HG03025 (cell line): ENCODE measurements at regions not wholly inside any gene's neighbourhood (a gene's known extent, or its start where the extent isn't known, plus 50 kb on each side); places are given as distances from the start of the nearest gene placed in this dataset.
A peak's percentile ranks its signal among the peaks of the same experiment; 100 is the strongest.
"Not testable (repeated sequence)": the region's sequence is repeated elsewhere in the genome, so short reads cannot be mapped to it uniquely, and the experiment has no call there.

Experiments used
- ATAC-seq: cut with Tn5 transposase; IDR thresholded peaks from one replicate; pipeline ENCODE4 v1.9.1; 2021; ENCODE audit warnings: mild to moderate bottlenecking, moderate library complexity; ENCODE audit not compliant: unreplicated experiment, low FRiP score

- not testable (repeated sequence) for ATAC-seq
These were observed 385.3 kb downstream of the AMY1C start for GRCh38 chr1:104135036-104135435.

- ATAC-seq = no peak
These were observed 386.9 kb downstream of the AMY1C start for GRCh38 chr1:104136621-104137020.

GRCh38 chr1:104156738-104157137, 407.0 kb downstream of the AMY1C start:
- no peak for ATAC-seq

GRCh38 chr1:104163912-104164476, 414.3 kb downstream of the AMY1C start:
- no peak for ATAC-seq

GRCh38 chr1:104172243-104172681, 422.6 kb downstream of the AMY1C start:
- ATAC-seq = no peak

DNA sequence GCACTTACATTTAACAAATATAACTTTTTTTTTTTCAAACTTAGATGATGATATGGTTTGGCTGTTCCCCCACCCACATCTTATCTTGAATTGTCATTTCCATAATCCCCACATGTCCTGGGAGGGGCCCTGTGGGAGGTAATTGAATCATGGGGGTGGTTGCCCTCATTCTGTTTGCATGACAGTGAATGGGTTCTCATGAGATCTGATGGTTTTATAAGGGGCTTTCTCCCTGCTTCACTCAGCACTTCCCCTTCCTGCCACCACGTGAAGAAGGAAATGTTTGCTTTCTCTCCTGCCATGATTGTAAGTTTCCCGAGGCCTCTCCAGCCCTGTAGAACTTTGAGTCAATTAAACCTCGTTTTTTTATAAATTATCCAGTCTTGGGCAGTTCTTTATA, 432.6 kb downstream of the AMY1C start:
- no peak for ATAC-seq

DNA sequence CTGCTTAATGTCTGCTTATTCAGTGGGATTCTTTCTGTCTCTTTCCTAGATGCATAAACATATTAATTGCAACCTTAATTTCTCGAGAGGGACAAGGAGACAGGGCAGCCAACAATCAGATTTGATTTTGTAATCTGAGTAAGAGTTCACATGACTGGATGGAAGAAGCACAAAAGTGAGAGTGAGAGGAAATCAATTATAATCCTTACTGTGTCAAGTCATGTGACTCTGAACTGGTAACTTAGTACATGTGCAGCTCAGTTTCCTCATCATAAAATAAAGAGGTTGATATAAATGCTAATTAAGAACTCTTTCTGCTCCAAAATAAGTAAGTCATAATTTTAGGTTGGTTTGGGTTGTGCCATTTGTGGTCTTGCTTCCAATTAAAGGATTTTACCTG, 439.5 kb downstream of the AMY1C start:
- ATAC-seq = no peak

DNA sequence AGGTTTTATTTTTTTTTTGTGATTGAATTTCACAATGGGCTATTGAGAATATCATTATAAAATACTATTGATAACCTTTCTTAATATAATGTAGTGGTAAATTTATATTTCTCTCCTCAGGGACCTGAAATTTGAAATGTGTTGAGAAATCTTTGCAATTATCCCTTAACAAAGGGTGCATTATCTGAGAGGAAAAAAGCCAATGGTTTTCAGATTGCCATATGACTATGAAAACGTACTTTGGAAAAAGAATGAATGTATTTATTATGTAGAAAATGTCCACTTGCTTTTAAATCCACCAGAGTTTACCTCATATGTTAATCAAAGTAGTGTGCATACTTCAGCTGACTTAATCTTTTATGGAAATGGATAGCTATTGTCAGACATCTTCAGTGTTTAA, 441.1 kb downstream of the AMY1C start:
- ATAC-seq = no peak

DNA sequence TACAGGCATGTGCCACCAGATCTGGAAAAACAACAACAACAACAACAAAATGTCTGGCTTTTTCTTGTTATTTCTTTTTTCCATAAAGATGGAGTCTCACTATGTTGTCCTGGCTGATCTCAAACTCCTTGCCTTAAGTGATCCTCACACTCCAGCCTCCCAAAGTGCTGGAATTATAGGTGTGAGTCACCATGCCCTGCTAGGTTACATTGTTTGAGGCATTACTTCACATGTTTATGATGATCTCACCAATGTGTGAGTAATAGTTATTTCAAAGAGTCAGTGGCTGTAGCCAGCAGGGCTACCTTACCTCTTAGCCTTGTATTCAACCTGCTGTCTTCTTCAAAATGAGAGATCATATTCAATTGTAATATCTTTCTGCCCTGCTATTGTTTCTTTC, 445.7 kb downstream of the AMY1C start:
- no peak for ATAC-seq

GRCh38 chr1:104196136-104196535, 446.4 kb downstream of the AMY1C start:
- ATAC-seq = no peak

DNA sequence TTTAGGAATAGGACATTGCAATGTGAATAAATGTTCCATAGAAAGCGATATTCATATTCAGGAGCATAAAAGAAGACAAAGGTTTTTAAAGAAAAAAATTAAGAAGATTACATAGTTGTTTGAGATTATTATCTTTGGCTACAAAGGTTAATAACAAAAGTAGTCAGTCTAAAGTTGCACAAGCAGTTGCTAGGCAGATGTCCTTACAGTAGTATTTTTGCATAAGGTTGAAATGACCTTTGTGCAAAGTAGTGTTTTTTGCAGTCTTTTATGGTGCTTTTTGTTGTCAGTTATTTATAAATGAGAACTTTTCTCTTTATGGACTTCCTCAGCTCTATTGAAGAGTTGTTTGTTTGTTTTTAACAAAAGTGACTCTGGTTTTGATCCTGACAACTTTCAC, 447.8 kb downstream of the AMY1C start:
- ATAC-seq = no peak

GRCh38 chr1:104212239-104212638, 462.5 kb downstream of the AMY1C start:
- no peak for ATAC-seq

- not testable (repeated sequence) for ATAC-seq
These were observed 467.8 kb downstream of the AMY1C start for GRCh38 chr1:104217395-104217986.

DNA sequence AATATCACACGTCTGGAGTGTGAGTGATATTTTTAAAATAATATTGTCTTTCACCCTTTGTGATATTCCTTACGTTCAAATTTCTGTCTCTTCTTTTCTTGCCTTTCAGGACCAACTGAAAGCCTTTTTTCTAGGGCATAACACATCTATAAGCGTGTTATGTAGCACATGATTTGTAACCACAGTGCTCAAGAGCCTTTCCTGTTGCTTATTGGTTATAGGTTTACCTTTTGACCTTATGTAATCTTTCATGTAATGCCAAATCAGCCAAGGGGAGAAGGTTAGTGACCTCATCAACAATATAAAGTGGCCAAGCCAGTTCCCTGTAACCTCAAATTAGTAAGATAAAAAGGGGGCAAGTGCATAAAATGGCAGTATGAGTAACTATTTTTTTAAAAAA, 480.2 kb downstream of the AMY1C start:
- no peak for ATAC-seq

GRCh38 chr1:104231676-104232075, 482.0 kb downstream of the AMY1C start:
- ATAC-seq = no peak

DNA sequence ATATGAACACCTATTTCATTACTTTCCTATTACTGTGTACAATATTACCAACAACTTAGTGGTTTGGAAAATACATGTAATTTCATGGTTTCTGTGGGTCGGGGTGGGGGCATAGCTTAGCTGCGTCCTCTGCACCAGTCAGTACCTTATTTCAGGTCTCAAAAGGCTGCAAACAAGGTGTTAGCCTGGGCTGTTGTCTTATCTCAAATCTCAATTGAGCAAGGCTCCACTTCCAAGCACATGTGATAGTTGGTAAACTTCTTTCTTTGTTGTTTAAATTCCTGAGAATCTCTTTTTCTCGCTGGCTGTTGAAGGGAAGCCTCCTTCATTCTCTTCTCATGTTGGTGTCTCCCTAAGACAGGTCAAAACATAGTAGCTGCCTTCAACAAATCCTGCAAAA, 485.4 kb downstream of the AMY1C start:
- ATAC-seq = no peak

GRCh38 chr1:104238991-104239390, 489.3 kb downstream of the AMY1C start:
- no peak for ATAC-seq

DNA sequence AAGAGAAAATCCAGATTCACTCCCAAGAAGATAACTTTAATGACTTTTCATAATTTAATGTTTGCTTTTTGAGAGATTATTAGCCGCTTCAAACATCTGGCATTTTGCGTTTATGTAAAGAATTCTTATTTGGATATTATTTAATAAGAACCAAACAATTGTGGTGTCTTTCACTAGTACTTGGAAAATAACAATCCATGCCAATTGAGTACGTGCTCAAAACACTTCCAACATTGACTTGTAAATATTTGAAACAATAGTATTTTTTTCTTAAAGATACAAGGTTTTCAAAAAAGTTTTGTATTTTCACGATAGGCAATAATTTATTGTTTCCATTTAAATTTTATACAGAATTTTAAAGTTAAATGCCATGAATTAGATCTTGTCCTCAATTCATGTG, 498.7 kb downstream of the AMY1C start:
- no peak for ATAC-seq

- no peak for ATAC-seq
These were observed 509.8 kb downstream of the AMY1C start for GRCh38 chr1:104259481-104259880.

DNA sequence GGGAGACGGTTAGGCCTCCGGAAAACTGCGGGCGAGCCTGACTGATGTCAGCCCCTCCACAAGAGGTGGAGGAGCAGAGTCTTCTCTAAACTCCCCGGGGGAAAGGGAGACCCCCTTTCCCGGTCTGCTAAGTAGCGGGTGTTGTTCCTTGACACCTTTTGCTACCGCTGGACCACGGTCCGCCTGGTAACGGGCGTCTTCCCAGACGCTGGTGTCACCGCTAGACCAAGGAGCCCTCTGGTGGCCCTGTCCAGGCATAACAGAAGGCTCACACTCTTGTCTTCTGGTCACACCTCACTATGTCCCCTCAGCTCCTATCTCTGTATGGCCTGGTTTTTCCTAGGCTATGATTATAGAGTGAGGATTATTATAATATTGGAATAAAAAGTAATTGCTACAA, 513.4 kb downstream of the AMY1C start:
- ATAC-seq = not testable (repeated sequence)

GRCh38 chr1:104264521-104264920, 514.8 kb downstream of the AMY1C start:
- ATAC-seq = no peak

GRCh38 chr1:104265163-104265562, 515.5 kb downstream of the AMY1C start:
- no peak for ATAC-seq

GRCh38 chr1:104266612-104267011, 516.9 kb downstream of the AMY1C start:
- peak; percentile 88 for ATAC-seq
